BJ (cell line): ENCODE measurements at regions not wholly inside any gene's neighbourhood (a gene's known extent, or its start where the extent isn't known, plus 50 kb on each side); places are given as distances from the start of the nearest gene placed in this dataset.

Experiments used
- CTCF ChIA-PET: fragments of 350-600 bp; formaldehyde crosslinking; extraction: SDS; loops from one replicate; lab custom pipeline; 2021; ENCODE audit warnings: antibody characterized with exemption, inconsistent platforms; lab: Yijun Ruan, JAX
- POLR2A ChIA-PET: fragments of 300-600 bp; sonication (Branson Sonifier 250); formaldehyde crosslinking; extraction: SDS; loops from one replicate; lab custom pipeline; 2021; ENCODE audit warnings: antibody characterized with exemption; lab: Charles Lee
- DNase-seq: peaks from one replicate; pipeline ENCODE4 v3.0.0-alpha.2; 2011; ENCODE audit warnings: low read depth
- H3K27me3 ChIP-seq: 2 replicates; pipeline ENCODE4 v1.6.0; 2011; ENCODE audit warnings: low read length; ENCODE audit not compliant: control insufficient read depth, insufficient read depth
- H3K36me3 ChIP-seq: 2 replicates; pipeline ENCODE4 v1.5.1; 2011; ENCODE audit warnings: low read length; ENCODE audit not compliant: control insufficient read depth, insufficient read depth
- H3K4me3 ChIP-seq: 2 replicates; pipeline ENCODE4 v1.5.1; 2011; ENCODE audit warnings: low read depth, mild to moderate bottlenecking, control low read depth, low read length
- TF ChIP-seq, protein P1 (sequence below): IDR thresholded peaks from 2 replicates; pipeline ENCODE4 v1.5.1; 2011; ENCODE audit warnings: low read depth, mild to moderate bottlenecking, control low read depth, inconsistent platforms, low read length, moderate library complexity; ENCODE audit not compliant: insufficient read depth

DNA sequence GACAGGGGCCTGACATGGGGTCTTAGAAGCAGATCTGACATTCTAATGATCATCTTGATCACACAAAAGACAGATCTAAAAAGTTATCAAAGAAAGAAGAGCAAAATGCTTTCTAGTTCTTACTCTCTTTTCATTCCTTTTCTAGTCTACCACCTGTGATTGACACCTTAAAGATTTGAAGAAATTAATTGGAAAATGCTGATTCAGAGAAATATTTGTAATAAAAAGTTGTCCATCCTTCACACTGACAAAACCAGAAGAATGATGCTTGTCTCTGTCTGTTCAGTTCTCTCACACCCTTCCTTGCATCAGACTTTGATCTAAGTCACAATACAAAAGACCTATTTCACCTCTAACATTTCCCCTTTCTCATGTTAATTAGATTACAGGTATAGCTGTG lies 182.4 kb downstream of the RAP2A start:
- CTCF ChIA-PET, result no interaction called here
- Histone ChIP-seq H3K27me3 (no peaks in the 10 kb centered on the region), H3K4me3 (no peak overlapping the region), H3K36me3 (no peaks in the 10 kb centered on the region)
- TF ChIP-seq, protein P1, sequence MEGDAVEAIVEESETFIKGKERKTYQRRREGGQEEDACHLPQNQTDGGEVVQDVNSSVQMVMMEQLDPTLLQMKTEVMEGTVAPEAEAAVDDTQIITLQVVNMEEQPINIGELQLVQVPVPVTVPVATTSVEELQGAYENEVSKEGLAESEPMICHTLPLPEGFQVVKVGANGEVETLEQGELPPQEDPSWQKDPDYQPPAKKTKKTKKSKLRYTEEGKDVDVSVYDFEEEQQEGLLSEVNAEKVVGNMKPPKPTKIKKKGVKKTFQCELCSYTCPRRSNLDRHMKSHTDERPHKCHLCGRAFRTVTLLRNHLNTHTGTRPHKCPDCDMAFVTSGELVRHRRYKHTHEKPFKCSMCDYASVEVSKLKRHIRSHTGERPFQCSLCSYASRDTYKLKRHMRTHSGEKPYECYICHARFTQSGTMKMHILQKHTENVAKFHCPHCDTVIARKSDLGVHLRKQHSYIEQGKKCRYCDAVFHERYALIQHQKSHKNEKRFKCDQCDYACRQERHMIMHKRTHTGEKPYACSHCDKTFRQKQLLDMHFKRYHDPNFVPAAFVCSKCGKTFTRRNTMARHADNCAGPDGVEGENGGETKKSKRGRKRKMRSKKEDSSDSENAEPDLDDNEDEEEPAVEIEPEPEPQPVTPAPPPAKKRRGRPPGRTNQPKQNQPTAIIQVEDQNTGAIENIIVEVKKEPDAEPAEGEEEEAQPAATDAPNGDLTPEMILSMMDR, result no peak
- POLR2A ChIA-PET, result no interaction called here
- DNase-seq, result no peak

DNA sequence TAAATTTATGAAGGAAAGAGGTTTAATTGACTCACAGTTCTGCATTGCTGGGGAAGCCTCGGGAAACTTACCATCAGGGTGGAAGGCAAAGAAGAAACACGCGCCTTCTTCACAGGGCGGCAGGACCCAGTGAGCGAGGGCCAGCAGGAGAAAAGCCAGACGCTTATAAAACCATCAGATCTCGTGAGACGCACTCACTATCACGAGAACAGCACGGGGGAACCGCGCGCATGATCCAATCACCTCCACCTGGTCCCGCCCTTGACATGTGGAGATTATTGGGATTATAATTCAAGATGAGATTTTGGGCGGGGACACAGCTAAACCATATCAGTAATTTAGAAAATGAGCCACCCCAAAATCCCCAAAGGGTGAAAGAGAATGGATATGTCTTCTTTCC lies 187.1 kb downstream of the RAP2A start:
- Histone ChIP-seq H3K36me3 (no peaks in the 10 kb centered on the region), H3K4me3 (no peak overlapping the region), H3K27me3 (no peaks in the 10 kb centered on the region)
- ChIA-PET POLR2A (no interaction called here), CTCF (no interaction called here)
- DNase-seq, result no peak
- TF ChIP-seq, protein P1, result no peak

DNA sequence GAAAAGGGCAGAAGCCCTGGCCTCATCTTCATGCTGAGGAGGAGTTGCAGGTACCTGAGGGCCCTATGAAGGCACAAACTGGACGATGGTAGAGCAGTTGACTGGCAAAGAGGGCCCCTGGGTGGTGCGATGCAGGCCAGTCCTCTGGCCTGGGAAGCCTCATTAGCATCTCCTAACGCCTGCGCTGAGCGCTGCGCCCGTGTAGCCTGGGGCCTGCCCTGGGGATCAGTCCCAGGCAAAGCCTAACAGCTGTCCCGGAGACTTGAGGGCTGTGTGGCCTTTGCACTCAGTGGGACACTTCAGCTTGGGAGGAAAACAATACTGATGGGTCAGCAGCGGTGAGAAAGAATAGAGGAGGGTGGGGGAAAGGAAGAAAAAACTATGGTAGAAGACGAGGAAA lies 187.7 kb downstream of the RAP2A start:
- ChIA-PET CTCF (no interaction called here), POLR2A (no interaction called here)
- H3K4me3 ChIP-seq, result no peak overlapping the region

DNA sequence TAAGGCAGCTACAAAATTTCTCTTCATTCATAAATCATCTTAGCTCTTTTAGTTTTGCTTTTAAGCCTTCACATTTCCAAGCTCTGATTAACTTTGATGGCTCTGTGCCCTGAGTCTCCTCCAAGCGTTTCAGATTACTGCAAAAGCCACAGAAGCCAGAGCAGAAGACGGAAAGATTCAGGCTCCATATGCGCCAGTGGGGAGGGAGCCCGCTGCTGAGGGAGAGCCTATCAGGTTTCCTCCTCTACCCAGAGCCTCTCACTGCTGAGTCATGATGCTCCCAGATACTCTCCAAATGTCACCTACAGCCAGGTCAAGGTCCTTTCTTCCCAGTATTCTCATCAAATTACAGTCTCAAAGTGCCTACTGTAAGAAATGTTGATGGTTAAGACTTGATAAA lies 193.6 kb downstream of the RAP2A start:
- ChIA-PET CTCF (no interaction called here), POLR2A (no interaction called here)
- no peaks in the 10 kb centered on the region for H3K27me3 ChIP-seq
- H3K36me3 ChIP-seq, result no peaks in the 10 kb centered on the region
- TF ChIP-seq, protein P1, result no peak
- DNase-seq, result peak; percentile 7
- H3K4me3 ChIP-seq, result no peak overlapping the region

More for the DNA sequence above, 187.7 kb downstream of the RAP2A start:
- TF ChIP-seq, protein P1, result no peak
- no peak for DNase-seq
- Histone ChIP-seq H3K27me3 (no peaks in the 10 kb centered on the region), H3K36me3 (no peaks in the 10 kb centered on the region)

DNA sequence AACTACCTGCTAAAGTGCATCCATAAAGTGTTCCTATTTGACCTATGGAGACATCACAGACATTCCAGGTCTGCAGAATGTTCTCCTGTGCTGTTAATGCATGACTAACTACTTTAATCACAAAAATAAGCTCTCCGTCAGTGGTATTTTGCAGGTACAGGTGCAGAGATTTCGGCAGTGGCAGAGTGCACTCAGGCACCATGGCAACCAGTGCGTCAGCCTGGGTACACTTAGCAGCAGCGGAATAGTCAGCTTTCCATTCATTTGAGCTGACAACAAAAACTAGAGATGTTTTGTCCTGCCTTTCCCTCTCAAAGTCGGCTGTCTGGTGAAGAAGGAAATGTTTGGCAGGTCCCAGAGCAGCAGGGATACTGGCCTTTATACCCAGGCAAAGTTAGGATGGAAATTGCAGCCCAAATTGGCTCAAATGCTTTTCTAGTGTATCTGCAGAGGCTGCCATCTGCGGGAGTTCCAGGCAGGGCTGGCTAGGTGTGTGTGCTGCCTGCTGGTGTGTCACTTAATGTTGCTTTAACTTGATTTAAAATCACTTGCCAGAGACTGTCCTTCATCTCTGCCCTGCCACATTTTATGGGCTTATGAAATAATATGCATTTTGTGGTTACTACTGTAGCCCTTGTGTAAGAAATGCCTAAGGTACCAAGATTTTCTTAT lies 195.8 kb downstream of the RAP2A start:
- no peak for DNase-seq
- Histone ChIP-seq H3K27me3 (no peaks in the 10 kb centered on the region), H3K4me3 (no peak overlapping the region), H3K36me3 (no peaks in the 10 kb centered on the region)
- ChIA-PET CTCF (no interaction called here), POLR2A (no interaction called here)
- TF ChIP-seq, protein P1, result no peak
